ENCODE measurements at regions not wholly inside any gene's neighbourhood (a gene's known extent, or its start where the extent isn't known, plus 50 kb on each side); places are given as distances from the start of the nearest gene placed in this dataset.

GRCh38 chr10:78920011-78920410 lies 148.8 kb upstream of the ZMIZ1 start:
- POLR2A ChIA-PET = no interaction called here
- CTCF ChIA-PET = no interaction called here
- DNase-seq (ENCODE audit: extremely low spot score) = no peak
- TF ChIP-seq L3MBTL2 (conservative IDR thresholded peaks at IDR 0.05) = no peak
- no peak for TF ChIP-seq FOXM1 (IDR thresholded peaks at IDR 0.05; ENCODE audit: borderline replicate concordance)
- TF ChIP-seq ARNT (IDR thresholded peaks at IDR 0.05) = no peak
- TF ChIP-seq HDGF (IDR thresholded peaks at IDR 0.05; ENCODE audit: borderline replicate concordance) = no peak

GRCh38 chr10:78921895-78922294 lies 146.9 kb upstream of the ZMIZ1 start:
- ChIA-PET CTCF (interaction anchor here (0.9 kb wide), 1 partner anchor 12 kb away, joined by 3 read pairs; no protein-coding TSS in a partner anchor), POLR2A (interaction anchor here (1.0 kb wide), 1 partner anchor 9 kb away, joined by 3 read pairs; no protein-coding TSS in a partner anchor)
- TF ChIP-seq ZNF384 (IDR thresholded peaks at IDR 0.05) = no peak
- TF ChIP-seq ARNT (IDR thresholded peaks at IDR 0.05) = no peak
- no peak for TF ChIP-seq HDGF (IDR thresholded peaks at IDR 0.05; ENCODE audit: borderline replicate concordance)
- no peak for TF ChIP-seq BHLHE40 (IDR thresholded peaks at IDR 0.05; ENCODE audit: borderline replicate concordance)
- TF ChIP-seq FOXA1 (IDR thresholded peaks at IDR 0.05) = no peak
- no peak for TF ChIP-seq CTBP1 (IDR thresholded peaks at IDR 0.05; ENCODE audit: borderline replicate concordance)
- no peak for TF ChIP-seq FOXM1 (IDR thresholded peaks at IDR 0.05; ENCODE audit: borderline replicate concordance)
- TF ChIP-seq NFRKB (IDR thresholded peaks at IDR 0.05) = no peak
- TF ChIP-seq SUZ12 (IDR thresholded peaks at IDR 0.05) = no peak
- TF ChIP-seq L3MBTL2 (conservative IDR thresholded peaks at IDR 0.05) = no peak
- no peak for TF ChIP-seq ELF4 (IDR thresholded peaks at IDR 0.05)
- no peak for TF ChIP-seq SP1 (IDR thresholded peaks at IDR 0.05)
- no peak for TF ChIP-seq TARDBP (IDR thresholded peaks at IDR 0.05)
- no peak for TF ChIP-seq PKNOX1 (IDR thresholded peaks at IDR 0.05)
- DNase-seq (ENCODE audit: extremely low spot score) = no peak

- no peak for DNase-seq (ENCODE audit: extremely low spot score)
- ChIA-PET POLR2A (no interaction called here), CTCF (no interaction called here)
- no peak for TF ChIP-seq TARDBP (IDR thresholded peaks at IDR 0.05)
- TF ChIP-seq PKNOX1 (IDR thresholded peaks at IDR 0.05) = peak; percentile 70
Measured at GRCh38 chr10:78923647-78924318, 145.0 kb upstream of the ZMIZ1 start.

GRCh38 chr10:78924319-78925003 lies 144.3 kb upstream of the ZMIZ1 start:
- CTCF ChIA-PET = no interaction called here
- DNase-seq (ENCODE audit: extremely low spot score) = no peak
- POLR2A ChIA-PET = no interaction called here
- TF ChIP-seq PKNOX1 (IDR thresholded peaks at IDR 0.05) (no peak), NFRKB (IDR thresholded peaks at IDR 0.05) (no peak), CTBP1 (IDR thresholded peaks at IDR 0.05; ENCODE audit: borderline replicate concordance) (no peak), TARDBP (IDR thresholded peaks at IDR 0.05) (no peak), FOXK2 (IDR thresholded peaks at IDR 0.05) (no peak)

- ChIA-PET POLR2A (no interaction called here), CTCF (no interaction called here)
- DNase-seq (ENCODE audit: extremely low spot score) = no peak
- TF ChIP-seq ARNT (IDR thresholded peaks at IDR 0.05) (no peak), ZNF384 (IDR thresholded peaks at IDR 0.05) (no peak), ELF4 (IDR thresholded peaks at IDR 0.05) (no peak), FOXK2 (IDR thresholded peaks at IDR 0.05) (no peak), LEF1 (IDR thresholded peaks at IDR 0.05; ENCODE audit: borderline replicate concordance) (no peak), FOXM1 (IDR thresholded peaks at IDR 0.05; ENCODE audit: borderline replicate concordance) (no peak), SUZ12 (IDR thresholded peaks at IDR 0.05) (no peak), HDGF (IDR thresholded peaks at IDR 0.05; ENCODE audit: borderline replicate concordance) (no peak), BHLHE40 (IDR thresholded peaks at IDR 0.05; ENCODE audit: borderline replicate concordance) (no peak)
Measured at GRCh38 chr10:78925275-78925674, 143.5 kb upstream of the ZMIZ1 start.

GRCh38 chr10:78925800-78926319 lies 142.9 kb upstream of the ZMIZ1 start:
- no peak for DNase-seq (ENCODE audit: extremely low spot score)

More at GRCh38 chr10:78925800-78926319, 142.9 kb upstream of the ZMIZ1 start:
- no peak for TF ChIP-seq L3MBTL2 (conservative IDR thresholded peaks at IDR 0.05)
- TF ChIP-seq BHLHE40 (IDR thresholded peaks at IDR 0.05; ENCODE audit: borderline replicate concordance) = no peak
- TF ChIP-seq ARNT (IDR thresholded peaks at IDR 0.05) = no peak
- no peak for TF ChIP-seq NFRKB (IDR thresholded peaks at IDR 0.05)
- TF ChIP-seq HDGF (IDR thresholded peaks at IDR 0.05; ENCODE audit: borderline replicate concordance) = no peak
- no peak for TF ChIP-seq FOXM1 (IDR thresholded peaks at IDR 0.05; ENCODE audit: borderline replicate concordance)
- TF ChIP-seq SP1 (IDR thresholded peaks at IDR 0.05) = no peak
- POLR2A ChIA-PET = no interaction called here
- CTCF ChIA-PET = no interaction called here

Data from HEK293T (cell line).